NCI-H82 treated with DMSO at 0.1 percent for 48 hours (cell line): ENCODE measurements at regions not wholly inside any gene's neighbourhood (a gene's known extent, or its start where the extent isn't known, plus 50 kb on each side); places are given as distances from the start of the nearest gene placed in this dataset.
"Not testable (repeated sequence)": the region's sequence is repeated elsewhere in the genome, so short reads cannot be mapped to it uniquely, and the experiment has no call there.

Source experiments
- DNase-seq: peaks from one replicate; lab custom pipeline; 2025; ENCODE audit not compliant: unreplicated experiment; lab: John Stamatoyannopoulos, UW

DNA sequence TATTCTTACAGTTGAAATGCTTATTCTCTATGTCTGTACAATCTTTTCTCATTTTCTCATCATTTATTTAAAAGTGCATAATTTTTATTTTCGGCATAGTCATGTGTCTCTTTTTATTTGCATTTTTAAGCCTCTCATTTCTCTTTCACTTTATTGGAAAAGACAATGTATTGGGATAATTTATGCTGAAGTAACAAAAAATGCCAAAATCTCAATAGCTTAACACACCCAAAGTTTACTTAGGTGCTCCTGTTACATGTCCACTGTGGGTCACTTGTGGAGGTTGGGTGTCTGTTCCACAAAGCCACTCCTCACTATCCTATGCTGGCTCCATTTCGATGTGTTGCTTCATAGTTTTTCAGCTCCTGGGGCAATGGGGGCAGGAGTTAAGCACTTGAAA, 638.7 kb downstream of the CD109 start:
- DNase-seq: no peak

GRCh38 chr6:74333406-74333805, 637.4 kb downstream of the CD109 start:
- no peak for DNase-seq

GRCh38 chr6:74320715-74321114, 624.7 kb downstream of the CD109 start:
- DNase-seq: no peak

DNA sequence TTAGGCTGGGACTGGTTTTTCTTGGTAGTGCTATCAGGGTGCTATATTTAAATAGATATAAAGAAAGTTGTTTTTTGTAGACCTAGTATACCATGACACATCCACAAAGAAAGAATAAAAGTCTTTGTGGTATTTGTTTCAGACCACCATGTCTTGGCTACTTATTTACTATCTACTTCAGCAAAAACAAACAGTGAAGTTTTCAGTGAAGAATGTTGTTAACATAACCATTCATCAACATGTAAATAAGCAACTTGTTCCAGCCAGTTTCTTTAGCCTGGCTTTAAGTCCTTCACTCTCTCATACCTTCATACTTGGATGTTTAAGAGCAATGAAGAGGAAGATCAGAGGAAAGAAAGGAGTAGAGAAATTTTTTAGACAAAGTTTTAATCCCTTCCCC, 624.1 kb downstream of the CD109 start:
- no peak for DNase-seq

GRCh38 chr6:74319292-74319691, 623.3 kb downstream of the CD109 start:
- DNase-seq: no peak

GRCh38 chr6:74318738-74319137, 622.7 kb downstream of the CD109 start:
- DNase-seq: no peak

GRCh38 chr6:74312081-74312480, 616.1 kb downstream of the CD109 start:
- DNase-seq: no peak

GRCh38 chr6:74311431-74311830, 615.4 kb downstream of the CD109 start:
- no peak for DNase-seq

- DNase-seq: no peak
Measured at GRCh38 chr6:74289884-74290283, 593.9 kb downstream of the CD109 start.

DNA sequence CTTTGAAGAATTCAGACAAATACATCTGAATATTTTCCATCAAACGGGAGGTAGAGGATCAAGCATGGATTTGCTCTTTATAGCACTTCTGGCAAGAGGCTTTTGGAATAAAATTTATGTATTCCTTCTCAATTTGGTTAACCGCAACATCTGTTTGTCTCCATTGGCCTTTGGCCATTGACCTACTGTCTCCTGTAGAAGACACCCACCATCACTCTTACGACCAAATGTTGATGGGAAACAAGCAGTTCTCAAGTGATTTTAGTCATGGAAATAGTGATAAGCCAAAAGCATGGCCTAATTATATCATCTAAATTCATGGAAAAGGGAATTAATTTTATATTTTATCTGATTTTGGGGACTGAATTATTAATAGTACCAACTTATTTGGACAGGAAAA, 591.9 kb downstream of the CD109 start:
- DNase-seq: no peak

DNA sequence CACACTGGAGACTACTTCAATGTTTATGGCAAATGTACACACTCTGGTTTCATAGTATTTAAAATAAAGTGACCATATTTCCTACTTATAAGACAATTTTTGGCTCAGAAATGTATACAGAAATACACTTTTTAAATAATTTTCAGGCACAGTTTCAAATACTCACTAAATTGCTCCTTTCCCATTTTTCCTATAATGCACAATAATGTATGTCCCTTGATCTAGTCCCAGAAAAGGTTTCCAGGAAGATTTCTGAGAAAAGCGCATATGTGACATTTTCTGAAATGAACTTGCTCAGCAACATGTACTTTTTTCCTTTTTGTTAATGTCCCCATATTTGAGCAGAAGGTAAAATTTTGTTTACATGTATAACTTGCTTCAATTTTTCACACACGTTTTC, 591.4 kb downstream of the CD109 start:
- no peak for DNase-seq

- no peak for DNase-seq
Measured at GRCh38 chr6:74284284-74284683, 588.3 kb downstream of the CD109 start.

- DNase-seq: no peak
Measured at GRCh38 chr6:74283532-74283931, 587.5 kb downstream of the CD109 start.

DNA sequence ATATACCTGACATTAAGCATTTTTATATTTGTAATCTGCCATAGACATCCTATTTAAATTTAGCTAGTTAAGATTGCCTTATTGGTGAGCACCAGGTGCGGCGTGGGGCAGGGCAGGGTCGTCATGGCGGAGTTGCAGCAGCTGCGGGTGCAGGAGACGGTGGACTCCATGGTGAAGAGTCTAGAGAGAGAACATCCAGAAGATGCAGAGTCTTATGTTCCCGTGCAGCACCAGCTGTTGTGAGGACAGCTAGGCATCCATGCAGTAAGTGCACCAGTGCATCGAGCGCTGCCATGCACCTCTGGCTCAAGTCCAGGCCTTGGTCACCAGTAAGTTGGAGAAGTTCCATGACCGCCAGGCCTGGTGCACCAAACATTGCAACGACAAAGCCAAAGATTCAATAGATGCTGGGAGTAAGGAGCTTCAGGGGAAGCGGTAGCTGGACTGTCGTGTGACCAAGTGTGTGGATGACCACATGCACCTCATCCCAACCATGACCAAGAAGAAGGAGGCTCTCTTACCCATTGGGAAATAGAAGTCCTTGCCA, 586.2 kb downstream of the CD109 start:
- no peak for DNase-seq

DNA sequence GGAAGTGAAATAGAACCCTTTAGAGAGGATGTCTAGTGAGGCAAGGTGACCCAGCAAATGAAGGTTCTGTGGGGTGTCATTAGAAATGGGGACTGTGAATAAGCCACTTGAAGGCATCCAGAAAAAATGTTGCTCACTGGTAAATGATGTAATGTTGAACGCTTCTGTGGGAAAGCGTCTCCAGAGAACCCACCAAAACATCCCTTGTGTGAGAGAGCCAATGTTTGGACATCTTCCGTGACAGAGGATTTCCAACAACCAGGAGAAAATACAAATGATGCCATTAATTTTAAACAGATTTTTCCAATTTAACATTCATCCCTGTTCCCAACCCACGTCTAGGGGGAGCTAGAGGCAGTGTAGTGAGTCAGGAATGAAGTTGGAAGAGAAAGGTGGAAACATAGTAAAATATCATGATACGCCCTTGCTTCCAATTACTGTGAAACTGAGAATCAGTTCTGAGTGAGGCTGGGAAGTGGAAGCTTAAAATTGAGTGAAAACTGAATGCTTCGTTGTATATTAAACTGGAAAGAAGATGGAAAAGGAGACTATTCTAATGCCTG, 584.2 kb downstream of the CD109 start:
- no peak for DNase-seq

DNA sequence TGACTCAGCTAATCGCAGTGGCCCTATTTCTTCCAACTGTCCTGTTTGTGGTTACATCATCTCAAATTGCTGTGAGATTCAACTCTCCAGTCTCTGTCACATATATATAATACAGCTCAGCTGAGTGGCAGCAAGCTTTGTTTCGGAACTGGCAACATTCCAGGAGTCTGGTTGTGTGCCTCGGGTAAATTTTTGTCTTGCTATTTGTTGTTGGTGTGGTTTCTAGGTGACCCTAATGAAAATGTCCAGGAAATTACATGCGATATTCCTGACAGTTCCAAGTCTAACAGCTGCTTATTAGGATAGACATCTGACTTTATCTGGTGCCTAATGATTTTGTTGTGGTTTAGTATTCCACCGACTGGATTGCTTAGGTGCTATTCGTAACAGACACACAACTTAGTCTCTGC, 581.8 kb downstream of the CD109 start:
- no peak for DNase-seq

DNA sequence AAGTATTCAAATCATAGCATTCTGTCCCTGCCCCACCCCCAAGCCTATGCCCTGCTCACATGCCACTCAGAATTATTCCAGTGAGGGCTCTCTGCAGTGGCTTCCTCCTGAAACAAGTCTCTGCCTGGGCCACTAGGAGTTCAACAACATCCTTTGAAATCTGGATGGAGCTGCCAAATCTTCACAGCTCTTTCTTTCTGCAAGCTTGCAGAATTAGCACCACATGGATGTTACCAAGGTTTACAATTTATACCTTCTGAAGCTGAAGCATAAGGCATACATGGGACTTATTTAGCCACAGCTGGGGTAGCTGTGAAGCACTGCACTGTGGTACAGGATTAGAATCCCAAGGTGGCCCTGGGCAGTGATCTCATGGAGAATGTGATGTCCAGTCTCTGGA, 577.5 kb downstream of the CD109 start:
- DNase-seq: no peak

GRCh38 chr6:74269600-74269858, 573.5 kb downstream of the CD109 start:
- no peak for DNase-seq

- no peak for DNase-seq
Measured at GRCh38 chr6:74268815-74269599, 573.0 kb downstream of the CD109 start.

- DNase-seq: no peak
Measured at GRCh38 chr6:74259981-74260380, 564.0 kb downstream of the CD109 start.

- no peak for DNase-seq
Measured at GRCh38 chr6:74256781-74257180, 560.8 kb downstream of the CD109 start.

DNA sequence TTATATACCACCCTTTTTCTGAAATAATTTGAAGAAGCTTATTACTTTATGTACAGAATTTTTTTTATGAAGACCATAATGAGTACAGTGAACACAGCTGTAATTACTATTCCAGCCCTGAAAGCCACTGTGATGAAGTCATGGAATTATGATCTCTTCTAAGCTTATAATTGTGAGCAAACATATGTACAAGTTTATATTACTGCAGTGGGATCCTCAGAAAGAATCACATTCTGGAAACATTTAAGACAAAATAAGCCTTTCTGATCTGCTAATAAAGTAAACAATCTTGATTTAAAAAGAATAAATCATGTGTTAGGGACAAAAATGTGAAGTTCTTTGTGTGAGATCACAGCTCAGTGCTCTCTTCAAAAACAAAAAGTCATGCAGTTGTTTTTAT, 560.4 kb downstream of the CD109 start:
- DNase-seq: no peak

DNA sequence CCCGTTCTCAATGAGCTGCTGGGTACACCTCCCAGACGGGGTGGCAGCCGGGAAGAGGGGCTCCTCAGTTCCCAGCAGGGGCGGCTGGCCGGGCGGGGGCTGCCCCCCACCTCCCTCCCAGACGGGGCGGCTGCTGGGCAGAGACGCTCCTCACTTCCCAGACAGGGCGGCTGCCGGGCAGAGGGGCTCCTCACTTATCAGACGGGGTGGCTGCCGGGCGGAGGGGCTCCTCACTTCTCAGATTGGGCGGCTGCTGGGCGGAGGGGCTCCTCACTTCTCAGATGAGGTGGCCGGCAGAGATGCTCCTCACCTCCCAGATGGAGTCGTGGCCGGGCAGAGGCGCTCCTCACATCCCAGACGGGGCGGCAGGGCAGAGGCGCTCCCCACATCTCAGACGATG, 559.0 kb downstream of the CD109 start:
- not testable (repeated sequence) for DNase-seq
